GM12875 (cell line): ENCODE measurements at regions not wholly inside any gene's neighbourhood (a gene's known extent, or its start where the extent isn't known, plus 50 kb on each side); places are given as distances from the start of the nearest gene placed in this dataset.

Source experiments
- H3K4me3 ChIP-seq: one replicate; pipeline ENCODE4 v1.5.1; 2011; ENCODE audit warnings: low read depth, low read length, control low read depth
- CTCF ChIP-seq: IDR thresholded peaks from 2 replicates; pipeline ENCODE4 v1.5.1; 2011; ENCODE audit warnings: low read depth, mild to moderate bottlenecking, control low read depth, inconsistent platforms, low read length, moderate library complexity, borderline replicate concordance; ENCODE audit not compliant: insufficient read depth

DNA sequence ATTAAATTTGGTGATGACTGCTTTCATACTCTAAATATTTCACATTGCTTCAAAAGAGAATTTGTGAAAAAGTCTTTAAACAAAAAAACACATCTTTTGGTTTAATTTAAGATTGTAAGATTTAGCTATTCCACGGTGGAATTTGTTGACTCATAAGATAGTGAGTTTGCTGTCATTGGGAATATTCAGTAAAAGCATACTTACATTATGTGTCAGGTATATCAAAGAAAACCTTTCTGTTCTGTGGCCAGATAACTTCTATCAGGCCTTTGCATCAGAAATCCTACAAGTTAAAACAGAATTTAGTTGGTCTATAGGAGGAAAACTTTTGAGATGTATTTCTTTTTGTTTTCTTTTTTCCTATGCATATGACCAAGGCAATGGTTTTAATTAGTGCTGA lies 148.8 kb upstream of the E2F7 start:
- no peak for TF ChIP-seq CTCF
- H3K4me3 ChIP-seq = no peak overlapping the region

- no peak for TF ChIP-seq CTCF
- no peak overlapping the region for H3K4me3 ChIP-seq
Observed at GRCh38 chr12:77213319-77213718, 147.9 kb upstream of the E2F7 start.

DNA sequence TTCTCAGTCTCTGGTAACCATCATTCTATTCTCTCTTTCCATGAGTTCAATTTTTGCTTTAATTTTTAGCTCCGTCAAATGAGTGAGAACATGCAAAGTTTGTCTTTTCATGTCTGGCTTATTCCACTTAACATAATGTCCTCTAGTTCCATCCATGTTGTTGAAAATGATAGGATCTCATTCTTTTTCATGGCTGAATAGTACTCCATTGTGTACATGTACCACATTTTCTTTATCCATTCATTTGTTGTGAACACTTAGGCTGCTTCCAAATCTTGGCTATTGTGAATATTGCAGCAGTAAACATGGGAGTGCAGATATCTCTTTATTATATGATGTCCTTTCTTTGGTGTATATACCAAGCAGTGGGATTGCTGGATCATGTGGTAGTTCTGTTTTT lies 145.4 kb upstream of the E2F7 start:
- H3K4me3 ChIP-seq = no peak overlapping the region
- no peak for TF ChIP-seq CTCF

DNA sequence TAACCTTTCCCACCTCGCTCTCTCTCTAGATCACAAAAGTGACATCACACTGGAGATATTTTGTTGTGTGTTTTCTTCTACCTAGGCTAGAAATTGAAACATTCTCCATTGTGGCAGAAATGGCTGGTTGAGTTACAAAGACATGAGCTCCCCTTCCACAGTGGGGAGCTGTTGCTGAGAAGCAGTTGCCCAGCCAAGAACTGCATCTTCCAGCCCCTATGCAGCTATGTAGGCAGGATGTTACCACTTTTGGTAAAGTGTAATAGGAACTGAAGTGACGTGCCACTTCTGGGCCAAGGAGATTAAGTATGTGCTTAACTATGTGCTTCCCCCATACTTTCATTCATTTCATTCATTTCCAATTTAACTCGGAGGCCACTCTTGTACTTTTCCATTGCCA lies 138.7 kb upstream of the E2F7 start:
- H3K4me3 ChIP-seq = no peak overlapping the region
- 0 out of 2 replicates have a peak, but pooled peaks have one; percentile 12 for TF ChIP-seq CTCF

GRCh38 chr12:77202457-77203060 lies 137.2 kb upstream of the E2F7 start:
- H3K4me3 ChIP-seq = no peak overlapping the region
- TF ChIP-seq CTCF = no peak

- no peak overlapping the region for H3K4me3 ChIP-seq
- no peak for TF ChIP-seq CTCF
Observed at GRCh38 chr12:77189901-77190416, 124.6 kb upstream of the E2F7 start.

DNA sequence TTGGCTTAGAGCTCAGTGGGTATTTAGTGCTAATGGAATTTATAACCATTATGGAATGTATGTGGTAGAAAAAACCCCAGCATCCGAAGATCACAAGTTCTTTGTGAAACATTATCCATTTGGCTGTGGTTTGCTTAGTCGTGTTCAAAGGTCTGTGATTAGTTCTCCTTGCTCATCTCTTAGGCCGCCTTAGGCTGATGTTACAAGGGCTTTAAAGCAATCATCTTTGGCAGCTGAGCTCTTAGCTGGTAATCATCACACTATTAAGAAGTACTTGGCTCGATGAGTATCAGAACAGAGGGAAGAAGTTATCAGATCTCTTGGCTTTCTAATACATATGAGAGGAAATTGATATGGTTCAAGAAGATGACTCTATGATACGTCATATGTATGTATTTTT lies 124.1 kb upstream of the E2F7 start:
- no peak overlapping the region for H3K4me3 ChIP-seq
- no peak for TF ChIP-seq CTCF
